UCSD-AML1 (cell line): ENCODE measurements at regions not wholly inside any gene's neighbourhood (a gene's known extent, or its start where the extent isn't known, plus 50 kb on each side); places are given as distances from the start of the nearest gene placed in this dataset.
"Not testable (repeated sequence)": the region's sequence is repeated elsewhere in the genome, so short reads cannot be mapped to it uniquely, and the experiment has no call there.

ENCODE experiments used
- DNase-seq: peaks from one replicate; lab custom pipeline; 2025; ENCODE audit not compliant: unreplicated experiment; lab: John Stamatoyannopoulos, UW

DNA sequence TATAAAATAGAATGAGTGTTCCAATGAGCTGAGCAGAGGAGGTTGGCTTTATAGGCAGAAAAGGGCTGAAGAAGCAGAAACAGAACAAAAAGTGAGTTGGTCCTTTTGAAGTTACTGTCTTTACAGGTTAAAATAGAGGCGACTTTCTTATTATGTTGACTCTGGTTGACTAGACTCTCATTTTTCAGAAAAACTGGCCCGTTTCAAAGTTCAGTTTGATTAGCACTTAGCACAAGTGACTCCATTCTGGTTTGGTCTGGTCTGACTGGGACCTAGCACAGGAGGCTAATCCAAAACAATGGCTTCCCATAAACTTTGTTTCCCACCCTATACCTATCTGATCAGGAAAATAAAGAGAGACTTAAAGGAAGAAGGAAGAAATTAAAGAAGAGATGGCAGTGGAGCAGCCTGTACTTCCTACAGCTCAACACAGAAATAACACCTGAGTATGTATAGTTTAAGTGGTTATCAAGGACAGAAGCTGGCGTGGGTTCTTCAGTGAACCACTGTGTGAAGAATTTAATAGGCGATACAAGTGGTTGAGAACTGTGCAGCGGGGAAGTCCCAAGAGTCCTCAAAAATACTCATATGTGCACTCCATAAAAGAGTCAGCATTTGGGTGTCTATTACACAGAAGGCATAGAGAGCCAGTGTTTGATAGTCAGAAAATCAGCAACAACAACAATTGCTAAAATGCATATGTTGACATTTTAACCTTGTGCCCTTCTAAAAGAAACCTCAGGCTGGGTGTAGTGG lies 554.8 kb upstream of the HTR2C start:
- no peak for DNase-seq

DNA sequence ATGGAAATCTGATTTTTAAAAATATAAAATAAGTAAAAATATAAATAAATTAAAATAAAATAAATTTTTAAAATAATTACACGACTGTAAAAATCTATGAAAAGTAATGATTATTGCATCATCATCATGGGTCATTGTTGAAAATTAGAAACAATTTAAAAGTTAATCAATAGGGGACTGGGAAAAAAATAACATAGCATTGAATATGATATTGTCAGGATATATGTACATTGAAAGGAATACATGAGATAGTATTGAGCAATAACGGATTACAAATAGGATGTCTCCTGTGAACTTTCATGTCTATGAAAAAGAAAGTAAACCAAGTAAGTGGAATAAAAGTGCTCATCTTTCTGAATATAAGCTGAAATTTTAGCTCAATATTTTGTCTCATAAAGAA lies 566.8 kb upstream of the HTR2C start:
- DNase-seq: no peak

DNA sequence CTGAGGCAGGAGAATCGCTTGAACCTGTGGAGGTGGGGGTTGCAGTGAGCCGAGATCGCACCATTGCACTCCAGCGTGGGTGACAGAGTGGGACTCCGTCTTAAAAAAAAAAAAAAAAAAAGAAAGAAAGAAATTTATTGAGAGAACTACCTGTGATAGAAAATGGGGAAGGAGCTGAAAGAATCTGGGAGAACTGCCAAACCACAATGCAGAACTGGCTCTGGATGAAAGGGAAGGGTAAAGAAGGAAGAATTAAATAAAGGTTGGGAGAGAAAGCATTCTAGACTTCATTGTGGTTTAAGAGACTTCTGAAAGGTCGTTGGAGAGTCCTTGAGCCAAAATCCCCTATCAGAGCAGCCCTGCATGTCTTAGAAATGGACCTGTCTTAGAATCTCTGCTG lies 567.9 kb upstream of the HTR2C start:
- no peak for DNase-seq

DNA sequence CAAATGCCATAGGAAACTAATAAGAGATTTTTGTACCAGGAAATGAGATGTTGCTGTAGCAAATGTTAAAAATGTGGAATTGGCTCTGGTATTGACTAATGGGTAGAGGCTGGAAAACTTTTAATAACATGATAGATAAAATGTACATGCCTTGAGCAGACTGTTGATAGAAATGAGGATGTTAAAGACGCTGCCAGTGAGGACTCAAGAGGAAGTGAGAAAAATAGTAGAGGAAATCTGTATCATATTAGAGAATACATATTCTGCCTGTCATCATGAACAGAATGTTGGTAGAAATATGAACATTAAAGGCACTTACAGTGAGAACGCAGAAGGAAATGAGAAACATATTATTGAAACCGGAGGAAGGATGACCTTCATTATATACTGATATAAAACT lies 577.2 kb upstream of the HTR2C start:
- no peak for DNase-seq

DNA sequence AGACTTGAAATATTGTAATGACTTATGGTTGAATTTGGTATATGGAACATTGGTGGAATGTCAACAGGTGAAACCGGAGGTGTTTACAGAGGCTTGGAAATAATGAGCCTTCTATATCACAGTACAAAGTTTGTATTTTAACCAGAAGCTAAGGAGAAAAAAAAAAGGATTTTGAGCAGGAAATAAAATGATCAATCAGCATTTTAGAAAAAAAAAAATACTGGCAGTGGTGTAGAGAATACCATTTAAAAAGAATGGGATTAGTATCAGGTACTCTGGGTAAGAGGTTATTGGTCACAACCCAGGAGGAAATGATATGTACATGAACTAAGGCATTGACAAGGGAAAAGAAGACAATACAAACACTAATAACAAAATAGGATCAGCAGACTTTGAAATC lies 587.1 kb upstream of the HTR2C start:
- no peak for DNase-seq

DNA sequence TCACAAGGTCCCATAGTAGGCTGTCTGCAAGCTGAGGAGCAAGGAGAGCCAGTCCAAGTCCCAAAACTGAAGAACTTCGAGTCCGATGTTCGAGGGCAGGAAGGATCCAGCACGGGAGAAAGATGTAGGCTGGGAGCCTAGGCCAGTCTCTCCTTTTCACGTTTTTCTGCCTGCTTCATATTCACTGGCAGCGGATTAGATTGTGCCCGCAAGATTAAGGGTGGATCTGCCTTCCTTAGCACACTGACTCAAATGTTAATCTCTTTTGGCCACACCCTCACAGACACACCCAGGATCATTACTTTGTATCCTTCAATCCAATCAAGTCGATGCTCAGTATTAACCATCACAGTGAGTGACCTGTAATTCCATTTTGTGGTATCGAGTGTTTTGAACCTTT lies 592.2 kb upstream of the HTR2C start:
- not testable (repeated sequence) for DNase-seq

DNA sequence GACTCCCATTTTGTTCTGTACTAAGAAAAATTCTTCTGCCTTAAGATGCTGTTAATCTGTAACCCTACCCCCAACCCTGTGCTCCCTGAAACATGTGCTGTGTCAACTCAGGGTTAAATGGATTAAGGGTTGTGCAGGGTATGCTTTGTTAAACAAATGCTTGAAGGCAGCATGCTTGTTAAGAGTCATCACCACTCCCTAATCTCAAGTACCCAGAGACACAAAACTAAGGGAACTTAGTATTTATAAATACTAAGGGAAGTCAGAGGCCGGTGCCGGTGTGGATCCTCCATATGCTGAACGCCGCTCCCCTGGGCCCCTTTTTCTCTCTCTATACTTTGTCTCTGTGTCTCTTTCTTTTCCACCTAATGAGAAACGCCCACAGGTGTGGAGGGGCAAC lies 593.2 kb upstream of the HTR2C start:
- not testable (repeated sequence) for DNase-seq

DNA sequence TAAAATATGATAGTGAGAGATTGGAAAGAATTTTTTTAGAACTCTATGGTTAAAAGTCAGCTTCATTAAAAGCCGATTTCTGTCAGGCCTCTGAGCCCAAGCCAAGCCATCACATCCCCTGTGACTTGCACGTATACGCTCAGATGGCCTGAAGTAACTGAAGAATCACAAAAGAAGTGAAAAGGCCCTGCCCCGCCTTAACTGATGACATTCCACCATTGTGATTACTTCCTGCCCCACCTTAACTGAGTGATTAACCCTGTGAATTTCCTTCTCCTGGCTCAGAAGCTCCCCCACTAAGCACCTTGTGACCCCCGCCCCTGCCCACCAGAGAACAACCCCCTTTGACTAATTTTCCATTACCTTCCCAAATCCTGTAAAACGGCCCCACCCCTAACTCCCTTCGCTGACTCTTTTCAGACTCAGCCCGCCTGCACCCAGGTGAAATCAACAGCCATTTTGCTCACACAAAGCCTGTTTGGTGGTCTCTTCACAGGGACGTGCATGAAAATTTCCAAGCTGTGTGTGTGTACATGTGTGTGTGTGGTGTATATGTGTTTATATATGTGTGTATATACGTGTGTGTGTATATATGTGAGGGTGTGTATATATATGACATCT lies 595.5 kb upstream of the HTR2C start:
- DNase-seq: not testable (repeated sequence)

DNA sequence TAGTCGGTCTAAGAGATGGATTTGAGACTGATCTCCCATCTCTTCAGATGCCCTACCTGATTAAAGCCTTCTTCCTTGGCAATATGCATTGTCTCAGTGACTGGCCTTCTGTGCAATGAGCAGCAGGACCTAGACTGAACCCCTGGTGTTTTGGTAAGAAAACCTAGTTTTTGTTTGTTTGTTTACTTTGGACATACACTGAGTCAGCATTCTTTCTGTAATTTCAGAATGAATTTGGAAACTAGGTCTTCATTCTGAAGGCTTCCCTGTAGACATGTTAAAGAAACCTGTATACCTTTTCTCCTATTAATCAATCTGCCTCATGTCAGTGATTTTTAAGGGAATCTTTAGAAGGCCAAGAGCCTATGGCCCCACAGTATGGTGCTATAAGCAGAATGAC lies 597.5 kb upstream of the HTR2C start:
- no peak for DNase-seq

DNA sequence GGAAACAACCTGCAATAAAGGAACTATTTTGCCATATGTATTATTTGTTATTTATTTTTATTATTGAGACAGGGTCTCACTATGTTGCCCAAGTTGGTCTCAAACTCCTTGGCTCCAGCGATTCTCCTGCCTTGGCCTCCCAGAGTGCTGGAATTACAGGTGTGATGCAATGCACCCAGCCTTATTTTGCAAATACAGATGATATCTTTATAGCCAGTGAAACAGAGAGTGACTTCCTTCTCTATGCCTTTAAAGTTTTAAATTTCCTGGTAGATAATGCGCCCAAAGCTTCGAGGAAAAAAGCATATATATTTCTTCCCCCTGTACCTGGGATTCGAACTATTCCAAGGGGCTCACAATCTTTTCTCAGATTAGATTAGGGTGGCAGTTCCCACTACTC lies 601.1 kb upstream of the HTR2C start:
- DNase-seq: no peak

DNA sequence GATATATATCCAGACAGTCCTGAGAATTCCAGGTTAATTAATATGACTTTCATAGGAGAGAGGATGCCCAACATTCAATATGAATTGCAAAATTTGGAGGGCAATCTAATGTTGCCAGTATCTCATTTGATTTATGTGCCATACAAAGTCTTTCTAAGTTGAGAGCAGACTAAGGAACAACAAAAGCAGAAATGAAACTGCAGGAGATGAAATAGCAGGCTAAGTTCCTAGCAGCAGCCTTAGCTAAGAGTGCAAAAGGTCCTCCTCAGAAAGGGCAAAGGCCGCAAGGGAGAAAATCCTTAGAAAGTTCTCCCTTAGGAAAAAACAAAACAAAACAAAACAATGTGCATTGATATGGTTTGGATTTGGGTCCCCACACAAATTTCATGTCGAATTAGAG lies 602.9 kb upstream of the HTR2C start:
- no peak for DNase-seq

DNA sequence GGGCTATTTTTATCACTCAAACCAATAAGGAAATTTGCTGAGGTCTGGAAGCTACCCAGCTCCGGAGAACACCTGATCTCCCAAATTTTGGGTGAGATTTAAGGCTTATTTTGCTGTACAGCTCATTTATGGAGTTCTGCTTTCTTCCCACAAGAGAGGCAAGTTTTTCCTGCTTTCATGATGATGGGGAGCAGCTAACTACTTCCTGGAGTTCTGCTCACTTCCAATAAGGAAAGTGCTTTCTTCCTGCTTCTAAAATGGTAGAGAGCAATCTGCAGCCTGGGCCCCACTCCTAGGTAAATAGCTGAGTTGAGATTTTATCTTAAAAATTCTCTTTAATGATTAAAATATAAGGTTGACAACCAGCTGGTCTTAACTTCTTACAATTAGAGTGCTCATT lies 606.0 kb upstream of the HTR2C start:
- DNase-seq: no peak

DNA sequence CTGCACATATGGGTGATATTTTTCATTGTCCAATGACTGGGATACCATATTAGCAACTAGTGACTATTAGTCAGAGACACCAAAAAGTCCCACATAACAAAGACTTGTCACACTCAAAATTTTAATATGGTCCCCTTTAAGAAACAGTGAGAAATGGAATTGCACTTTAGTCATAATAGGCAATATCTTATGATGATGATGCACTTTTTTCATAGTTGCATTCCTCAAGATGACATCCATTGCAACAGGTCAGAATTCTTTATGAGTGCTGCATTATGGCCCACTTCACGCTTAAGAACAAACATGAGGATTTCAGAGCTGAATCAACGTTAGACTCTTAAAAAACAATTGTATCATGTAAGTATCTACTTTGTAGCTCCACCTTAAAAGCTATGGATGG lies 608.4 kb upstream of the HTR2C start:
- DNase-seq: no peak

DNA sequence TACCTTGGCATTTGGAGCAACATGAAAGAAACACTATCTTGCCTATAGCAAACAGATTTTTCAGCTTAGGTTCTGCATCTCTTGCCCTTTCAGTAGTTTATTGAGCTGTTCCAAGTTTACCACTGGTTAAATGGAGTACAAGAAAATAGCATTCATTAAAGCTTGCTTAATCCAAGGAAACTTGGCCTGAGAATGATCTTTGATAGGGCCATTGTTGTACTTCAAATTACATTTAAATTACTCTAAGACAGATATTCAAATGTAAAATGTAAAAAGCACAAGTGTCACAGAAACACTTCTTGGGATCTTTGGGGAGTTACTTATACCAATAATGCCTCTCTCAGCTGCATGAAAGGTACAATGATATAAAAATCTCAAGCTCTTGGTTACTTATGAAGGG lies 609.0 kb upstream of the HTR2C start:
- DNase-seq: no peak

DNA sequence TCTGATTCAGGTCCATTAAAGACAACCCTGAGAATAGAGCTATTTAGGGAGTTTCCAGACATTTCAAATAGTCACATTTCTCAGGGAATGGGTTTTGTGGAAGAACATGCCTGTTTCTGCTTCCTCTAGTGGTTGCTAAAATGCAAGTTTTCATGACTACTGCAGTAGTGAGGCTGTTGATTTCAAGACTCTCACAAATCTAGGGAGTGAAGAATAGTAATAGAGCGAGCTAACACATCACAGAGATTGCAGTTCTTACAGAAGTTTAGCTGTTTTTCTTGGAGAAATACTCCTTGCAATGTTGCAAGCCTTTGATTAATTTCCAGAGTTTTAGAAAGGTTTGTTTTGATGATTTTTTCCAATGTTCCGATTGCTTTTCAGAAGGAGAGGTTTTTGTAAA lies 610.2 kb upstream of the HTR2C start:
- DNase-seq: no peak

DNA sequence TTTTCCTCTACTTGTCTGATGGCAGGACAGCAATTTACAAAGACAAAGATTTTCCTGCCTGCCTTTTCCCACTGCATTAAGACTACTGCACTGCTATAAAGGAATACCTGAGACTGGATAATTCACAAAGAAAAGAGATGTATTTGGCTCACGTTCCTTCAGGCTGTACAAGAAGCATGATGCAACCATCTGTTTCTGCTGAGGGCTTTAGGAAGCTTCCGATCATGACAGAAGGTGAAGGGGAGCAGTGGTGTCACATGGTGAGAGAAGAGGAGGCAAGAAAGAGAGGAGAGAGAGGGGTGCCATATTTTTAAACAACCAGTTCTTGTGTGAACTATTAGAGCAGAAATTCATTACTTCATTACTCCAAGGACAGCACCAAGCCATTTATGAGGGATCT lies 617.1 kb upstream of the HTR2C start:
- DNase-seq: no peak

DNA sequence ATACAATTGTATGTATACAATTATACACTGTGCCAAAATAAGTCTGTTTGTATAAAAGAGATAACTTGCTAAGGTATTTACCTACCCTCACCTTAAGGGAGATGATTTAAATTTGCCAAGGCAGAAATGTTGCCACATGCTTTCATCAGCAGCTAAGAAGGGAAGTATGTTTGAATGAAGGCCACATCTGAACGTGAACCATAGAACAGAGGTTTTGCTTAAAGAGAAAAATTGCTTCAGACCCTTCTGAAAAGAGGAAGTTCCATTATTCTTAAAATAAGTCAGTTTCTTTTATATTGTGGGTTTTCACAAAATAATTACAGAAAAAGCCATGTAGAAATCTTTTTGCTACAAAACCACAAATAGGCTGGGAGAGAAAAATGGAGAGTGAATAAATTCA lies 621.5 kb upstream of the HTR2C start:
- DNase-seq: no peak

DNA sequence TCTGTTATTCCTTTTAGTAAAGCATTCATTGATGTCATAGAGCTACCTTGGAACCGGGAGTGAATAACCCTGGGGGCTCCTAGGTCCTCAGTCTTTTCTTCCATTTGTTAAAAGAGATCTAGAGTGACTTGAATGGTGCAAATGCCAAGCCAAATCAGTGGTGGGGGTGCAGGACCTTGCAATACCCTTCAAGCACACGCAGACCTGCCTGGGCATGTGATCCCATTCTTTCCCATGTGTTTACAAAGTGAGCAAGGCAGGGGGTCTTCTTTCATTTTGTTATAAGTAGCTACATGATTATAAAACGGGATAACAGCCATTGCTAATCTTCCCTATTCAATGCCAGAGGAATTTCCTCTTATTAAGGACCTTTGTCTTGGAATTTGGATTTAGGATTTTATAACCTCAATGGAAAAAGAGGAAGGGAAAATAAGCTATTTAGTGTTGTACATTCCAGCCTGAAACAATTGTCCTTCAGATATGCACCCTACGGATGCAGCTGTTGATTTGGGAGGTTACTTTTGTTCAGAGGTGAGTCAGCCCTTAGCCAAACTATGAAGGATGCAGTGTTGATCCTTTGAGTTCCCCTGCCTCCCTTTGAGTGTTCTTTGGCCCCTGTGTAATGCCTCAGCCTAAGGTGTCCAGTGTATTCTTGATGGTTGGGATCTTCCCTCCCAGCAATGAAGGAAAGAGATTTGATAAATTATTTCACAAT lies 623.8 kb upstream of the HTR2C start:
- DNase-seq: no peak

DNA sequence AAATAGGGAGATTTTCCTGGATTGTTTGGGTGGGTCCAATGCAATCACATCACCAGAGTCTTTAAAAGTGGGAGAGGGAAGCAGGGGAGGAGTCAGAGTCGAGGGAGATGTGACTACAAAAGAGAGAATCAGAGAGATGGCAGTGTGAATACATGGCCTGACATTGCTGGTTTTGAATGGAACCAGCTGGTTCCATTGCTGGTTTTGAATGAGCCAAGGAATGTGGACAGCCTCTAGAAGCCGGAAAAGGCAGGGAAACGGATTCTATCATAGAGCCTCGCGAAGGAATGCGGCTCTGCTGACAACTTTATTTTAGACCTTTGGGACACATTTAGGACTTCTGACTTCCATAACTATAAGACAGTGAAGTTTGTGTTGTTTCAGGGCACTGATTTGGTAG lies 627.0 kb upstream of the HTR2C start:
- no peak for DNase-seq

DNA sequence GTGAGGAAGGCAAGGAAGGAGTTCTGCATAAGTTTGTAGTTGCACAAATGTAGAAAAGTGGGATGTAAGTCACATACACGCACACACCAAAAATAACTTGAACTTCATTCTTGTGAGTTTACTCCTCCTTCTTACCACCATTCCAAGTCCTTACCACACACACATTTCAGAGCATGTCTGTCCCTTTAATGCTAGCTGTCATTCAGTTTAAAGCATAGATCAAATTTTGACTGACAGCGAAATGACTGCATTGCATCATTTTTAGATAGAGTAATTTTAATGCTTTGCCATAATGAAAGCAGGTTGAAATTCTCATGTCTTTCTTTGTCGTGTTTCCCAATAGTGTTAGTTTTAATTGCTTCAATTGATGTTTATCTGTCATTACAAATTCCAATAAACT lies 629.6 kb upstream of the HTR2C start:
- DNase-seq: no peak

DNA sequence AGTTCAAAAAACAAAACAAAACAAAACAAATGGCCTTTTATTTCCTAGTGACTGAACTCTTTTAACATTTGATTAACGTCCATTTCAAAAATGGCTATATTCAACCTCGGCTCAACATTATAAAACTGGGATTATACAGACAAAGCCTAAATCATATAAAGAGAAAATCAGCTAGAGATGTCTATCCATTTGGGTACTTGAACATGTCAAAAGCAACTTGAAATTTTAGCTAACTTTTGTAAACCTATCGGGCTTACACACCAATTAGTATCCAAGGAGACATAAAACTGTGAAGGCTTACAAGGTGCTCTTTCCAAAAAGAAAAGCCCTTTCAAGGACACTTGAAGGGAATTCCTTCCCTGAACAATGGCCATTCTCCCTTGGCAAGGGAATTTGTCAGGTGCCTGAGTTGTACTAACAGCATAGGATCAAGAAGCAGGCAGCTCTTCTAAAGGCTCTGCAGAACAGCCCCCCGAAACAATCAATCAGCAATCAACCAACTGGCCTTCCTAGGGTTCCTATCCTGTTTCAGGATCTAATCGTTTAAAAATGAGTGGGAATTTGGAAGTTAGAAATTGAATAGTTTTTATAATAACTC lies 633.7 kb upstream of the HTR2C start:
- no peak for DNase-seq

DNA sequence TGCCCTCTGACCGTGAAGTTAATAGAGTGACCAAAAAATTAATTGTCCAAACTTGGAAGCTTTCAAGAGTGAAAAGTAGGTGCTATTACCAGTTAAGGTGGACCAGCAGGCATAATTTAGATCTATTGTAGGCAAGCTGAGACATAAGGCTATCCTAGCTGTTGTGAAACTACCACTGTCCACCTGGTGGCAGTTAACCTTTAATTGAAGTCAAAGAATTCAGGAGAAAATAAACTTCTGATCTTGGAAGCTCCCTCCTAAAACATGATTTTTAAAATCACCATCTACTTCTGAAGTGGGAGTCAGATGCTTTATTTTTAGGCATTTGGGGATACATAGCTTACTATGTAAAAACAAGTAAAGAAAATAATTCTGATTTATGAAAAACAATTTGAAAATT lies 636.3 kb upstream of the HTR2C start:
- no peak for DNase-seq
